ENCODE measurements at regions not wholly inside any gene's neighbourhood (a gene's known extent, or its start where the extent isn't known, plus 50 kb on each side); places are given as distances from the start of the nearest gene placed in this dataset.

DNA sequence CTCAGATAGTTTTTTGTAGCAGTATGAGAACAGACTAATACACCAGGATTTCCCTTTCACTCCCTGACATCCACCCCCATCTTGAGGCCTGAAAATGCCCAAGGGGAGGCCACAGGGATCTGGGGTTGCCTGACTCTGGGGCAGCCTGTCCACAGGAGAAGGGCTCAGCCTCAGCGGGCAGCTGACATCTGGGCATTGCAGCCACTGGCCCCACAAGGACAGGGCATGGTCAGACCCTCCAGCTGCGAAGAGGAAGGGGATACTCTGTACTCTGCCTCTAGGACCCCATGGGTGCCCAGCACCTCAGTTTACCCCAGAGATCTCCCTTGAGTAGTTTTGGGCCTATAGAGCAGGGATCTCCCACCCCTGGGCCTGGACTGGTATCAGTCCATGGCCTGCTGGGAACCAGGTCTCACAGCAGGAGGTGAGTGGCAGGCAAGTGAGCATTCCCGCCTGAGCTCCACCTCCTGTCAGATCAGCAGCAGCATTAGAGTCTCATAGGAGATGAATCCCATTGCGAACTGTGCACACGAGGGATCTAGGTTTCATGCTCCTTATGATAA, 138.9 kb downstream of the HMX1 start:
- Mint-ChIP-seq H3K36me3 (ENCODE audit: low read depth) (no peaks in the 10 kb centered on the region), H3K4me1 (ENCODE audit: low read depth) (no peaks in the 10 kb centered on the region), H3K9me3 (peaks cover 4% of the 10 kb centered on the region), H3K27me3 (ENCODE audit: low read depth) (no peaks in the 10 kb centered on the region), H3K27ac (no peak overlapping the region), H3K4me3 (no peak overlapping the region)
- intact Hi-C loops (cut with micrococcal nuclease): no loop called here
- CTCF ChIA-PET: no interaction called here
- DNase-seq: no peak

- intact Hi-C loops (cut with micrococcal nuclease): no loop called here
- no peaks in the 10 kb centered on the region for H3K4me1 Mint-ChIP-seq (ENCODE audit: low read depth)
- no peaks in the 10 kb centered on the region for H3K27me3 Mint-ChIP-seq (ENCODE audit: low read depth)
These were observed 139.5 kb downstream of the CPZ start for GRCh38 chr4:8732092-8732491.

GRCh38 chr4:8731364-8731763, 138.8 kb downstream of the CPZ start:
- H3K9me3 Mint-ChIP-seq: peaks cover 4% of the 10 kb centered on the region
- DNase-seq: no peak
- no peaks in the 10 kb centered on the region for H3K36me3 Mint-ChIP-seq (ENCODE audit: low read depth)
- H3K4me1 Mint-ChIP-seq (ENCODE audit: low read depth): no peaks in the 10 kb centered on the region
- H3K4me3 Mint-ChIP-seq: no peak overlapping the region
- H3K27me3 Mint-ChIP-seq (ENCODE audit: low read depth): no peaks in the 10 kb centered on the region
- CTCF ChIA-PET: no interaction called here
- intact Hi-C loops (cut with micrococcal nuclease): no loop called here
- H3K27ac Mint-ChIP-seq: no peak overlapping the region

More at GRCh38 chr4:8732092-8732491, 139.5 kb downstream of the CPZ start:
- Mint-ChIP-seq H3K27ac (no peak overlapping the region), H3K4me3 (no peak overlapping the region), H3K9me3 (peaks cover 4% of the 10 kb centered on the region), H3K36me3 (ENCODE audit: low read depth) (no peaks in the 10 kb centered on the region)
- DNase-seq: no peak
- CTCF ChIA-PET: no interaction called here

- no peak overlapping the region for H3K4me3 Mint-ChIP-seq
- H3K4me1 Mint-ChIP-seq (ENCODE audit: low read depth): no peaks in the 10 kb centered on the region
- DNase-seq: no peak
- intact Hi-C loops (cut with micrococcal nuclease): no loop called here
- peaks cover 4% of the 10 kb centered on the region for H3K9me3 Mint-ChIP-seq
- no peaks in the 10 kb centered on the region for H3K27me3 Mint-ChIP-seq (ENCODE audit: low read depth)
- no peak overlapping the region for H3K27ac Mint-ChIP-seq
- no peaks in the 10 kb centered on the region for H3K36me3 Mint-ChIP-seq (ENCODE audit: low read depth)
- CTCF ChIA-PET: no interaction called here
These were observed 138.1 kb downstream of the CPZ start for GRCh38 chr4:8730681-8731080.

GRCh38 chr4:8730159-8730558, 137.6 kb downstream of the CPZ start:
- no peak overlapping the region for H3K4me3 Mint-ChIP-seq
- H3K27ac Mint-ChIP-seq: no peak overlapping the region
- intact Hi-C loops (cut with micrococcal nuclease): no loop called here
- no peak for DNase-seq
- no peaks in the 10 kb centered on the region for H3K4me1 Mint-ChIP-seq (ENCODE audit: low read depth)
- peaks cover 4% of the 10 kb centered on the region for H3K9me3 Mint-ChIP-seq
- H3K36me3 Mint-ChIP-seq (ENCODE audit: low read depth): no peaks in the 10 kb centered on the region
- H3K27me3 Mint-ChIP-seq (ENCODE audit: low read depth): no peaks in the 10 kb centered on the region
- CTCF ChIA-PET: no interaction called here

- H3K36me3 Mint-ChIP-seq (ENCODE audit: low read depth): no peaks in the 10 kb centered on the region
- peaks cover 4% of the 10 kb centered on the region for H3K9me3 Mint-ChIP-seq
- no peak overlapping the region for H3K4me3 Mint-ChIP-seq
- H3K27me3 Mint-ChIP-seq (ENCODE audit: low read depth): no peaks in the 10 kb centered on the region
- intact Hi-C loops (cut with micrococcal nuclease): no loop called here
- CTCF ChIA-PET: no interaction called here
- no peaks in the 10 kb centered on the region for H3K4me1 Mint-ChIP-seq (ENCODE audit: low read depth)
- DNase-seq: no peak
- no peak overlapping the region for H3K27ac Mint-ChIP-seq
These were observed 137.0 kb downstream of the CPZ start for GRCh38 chr4:8729408-8730149.

DNA sequence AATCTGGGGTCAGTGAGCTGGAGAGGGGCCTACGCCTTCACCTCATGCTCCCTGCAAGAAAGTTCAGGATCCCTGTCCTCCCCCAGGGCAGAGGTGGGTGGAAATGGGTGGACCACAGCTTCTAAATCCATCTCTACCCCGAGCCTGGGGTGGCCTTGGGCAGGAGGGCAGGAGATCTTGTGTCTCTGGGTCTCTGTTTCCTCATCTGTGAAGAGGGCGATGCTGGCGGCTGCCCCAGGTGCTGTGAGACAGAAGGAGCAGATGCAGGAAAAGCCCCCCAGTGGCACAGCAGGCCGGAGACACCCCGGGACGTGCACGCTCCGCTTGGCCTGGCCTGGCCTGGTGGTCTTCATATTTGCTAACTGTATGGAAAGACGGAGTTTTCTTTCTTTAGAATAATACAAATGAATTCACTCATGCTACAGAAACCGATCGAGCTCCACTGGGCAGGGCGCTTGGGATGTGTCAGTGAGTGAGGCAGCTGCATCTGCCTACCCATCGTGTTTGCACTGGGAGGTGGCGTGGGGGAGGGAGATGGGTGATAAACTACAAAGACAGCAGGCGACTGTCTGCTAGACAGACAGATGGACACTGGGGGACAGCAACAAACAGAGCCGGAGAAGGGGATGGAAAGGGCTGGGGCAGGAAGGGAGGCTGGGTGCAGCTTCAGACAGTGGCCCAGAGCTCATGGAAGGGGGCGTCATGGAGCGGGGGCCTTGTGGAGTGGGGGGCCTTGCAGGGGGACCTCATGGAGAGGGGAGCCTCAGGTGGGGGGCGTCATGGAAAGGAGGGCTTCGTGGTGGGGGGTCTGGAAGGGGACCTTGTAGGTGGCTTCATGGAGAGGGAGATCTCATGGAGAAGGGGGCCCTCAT, 136.2 kb downstream of the CPZ start:
- Mint-ChIP-seq H3K4me1 (ENCODE audit: low read depth) (no peaks in the 10 kb centered on the region), H3K9me3 (peaks cover 4% of the 10 kb centered on the region), H3K27ac (no peak overlapping the region), H3K36me3 (ENCODE audit: low read depth) (no peaks in the 10 kb centered on the region), H3K27me3 (ENCODE audit: low read depth) (no peaks in the 10 kb centered on the region), H3K4me3 (no peak overlapping the region)
- no peak for DNase-seq
- intact Hi-C loops (cut with micrococcal nuclease): no loop called here
- CTCF ChIA-PET: no interaction called here

DNA sequence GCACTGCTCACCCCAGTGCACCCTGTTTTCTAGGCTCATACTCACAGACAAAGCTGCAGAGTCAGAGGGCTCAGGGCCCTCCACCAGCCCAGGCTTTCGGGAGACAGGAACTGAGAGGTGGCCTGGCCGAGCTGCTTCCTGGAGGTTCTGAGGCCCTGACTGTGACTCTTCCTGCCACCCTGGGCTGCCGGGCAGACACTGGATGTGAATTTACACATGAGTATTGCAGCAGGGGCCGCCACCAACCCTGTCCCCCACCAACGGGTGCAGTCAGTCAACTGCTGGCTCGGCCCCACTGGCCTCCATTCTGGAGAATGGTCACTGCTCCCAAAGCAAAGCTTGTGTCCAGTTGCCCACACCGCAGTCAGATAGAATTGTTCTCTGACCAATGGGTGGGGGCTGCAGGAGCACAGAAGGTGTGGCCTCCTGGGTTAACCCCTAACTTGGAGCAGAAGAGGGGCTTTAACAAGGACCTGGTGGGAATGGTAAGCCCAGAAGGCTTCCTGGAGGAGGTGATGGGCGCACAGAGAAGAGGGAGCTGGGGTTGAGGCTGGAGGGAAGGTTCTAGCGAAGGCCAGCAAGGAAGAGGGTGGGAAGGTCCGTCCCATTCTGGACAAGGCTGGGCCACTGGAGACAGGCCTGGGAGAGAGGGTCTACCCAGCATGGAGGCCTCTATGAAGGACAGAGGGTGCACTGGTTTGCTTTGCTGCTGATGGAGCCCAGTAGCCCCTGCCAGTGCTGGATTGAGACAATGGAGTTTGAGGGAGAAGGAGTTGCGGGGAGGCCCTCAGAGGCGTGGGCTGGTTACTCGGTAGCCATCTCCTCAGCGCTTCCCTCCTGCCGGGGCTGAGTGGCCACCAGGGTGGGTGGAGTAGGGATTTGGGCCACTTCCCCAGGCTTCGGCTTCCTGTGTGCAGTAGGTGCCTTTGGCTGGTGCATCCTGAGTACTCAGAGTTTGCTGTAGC, 135.3 kb downstream of the CPZ start:
- no peaks in the 10 kb centered on the region for H3K36me3 Mint-ChIP-seq (ENCODE audit: low read depth)
- no peak overlapping the region for H3K4me3 Mint-ChIP-seq
- DNase-seq: no peak
- no peaks in the 10 kb centered on the region for H3K9me3 Mint-ChIP-seq
- intact Hi-C loops (cut with micrococcal nuclease): no loop called here
- CTCF ChIA-PET: no interaction called here
- H3K27me3 Mint-ChIP-seq (ENCODE audit: low read depth): no peaks in the 10 kb centered on the region
- H3K27ac Mint-ChIP-seq: no peak overlapping the region
- H3K4me1 Mint-ChIP-seq (ENCODE audit: low read depth): no peaks in the 10 kb centered on the region

DNA sequence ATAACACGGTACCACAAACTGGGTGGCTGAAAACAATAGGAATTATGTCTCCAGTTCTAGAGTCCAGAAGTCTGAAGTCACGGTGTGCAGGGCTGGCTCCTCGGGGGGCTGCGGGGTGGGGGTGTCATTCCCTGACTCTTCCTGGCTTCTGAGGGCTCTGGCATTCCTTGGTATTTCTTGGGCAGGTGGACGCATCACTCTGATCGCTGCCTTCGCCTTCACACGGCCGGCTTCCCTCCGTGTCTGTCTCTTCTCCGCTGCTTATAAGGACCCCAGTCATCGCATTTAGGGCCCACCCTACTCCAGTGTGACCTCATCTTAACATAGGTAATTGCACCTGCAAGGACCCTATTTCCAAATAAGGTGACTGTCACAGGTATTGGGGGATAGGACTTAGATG, 134.6 kb downstream of the CPZ start:
- Mint-ChIP-seq H3K4me3 (no peak overlapping the region), H3K9me3 (no peaks in the 10 kb centered on the region), H3K4me1 (ENCODE audit: low read depth) (no peaks in the 10 kb centered on the region), H3K27me3 (ENCODE audit: low read depth) (no peaks in the 10 kb centered on the region), H3K36me3 (ENCODE audit: low read depth) (no peaks in the 10 kb centered on the region), H3K27ac (no peak overlapping the region)
- no peak for DNase-seq
- intact Hi-C loops (cut with micrococcal nuclease): no loop called here
- CTCF ChIA-PET: no interaction called here

DNA sequence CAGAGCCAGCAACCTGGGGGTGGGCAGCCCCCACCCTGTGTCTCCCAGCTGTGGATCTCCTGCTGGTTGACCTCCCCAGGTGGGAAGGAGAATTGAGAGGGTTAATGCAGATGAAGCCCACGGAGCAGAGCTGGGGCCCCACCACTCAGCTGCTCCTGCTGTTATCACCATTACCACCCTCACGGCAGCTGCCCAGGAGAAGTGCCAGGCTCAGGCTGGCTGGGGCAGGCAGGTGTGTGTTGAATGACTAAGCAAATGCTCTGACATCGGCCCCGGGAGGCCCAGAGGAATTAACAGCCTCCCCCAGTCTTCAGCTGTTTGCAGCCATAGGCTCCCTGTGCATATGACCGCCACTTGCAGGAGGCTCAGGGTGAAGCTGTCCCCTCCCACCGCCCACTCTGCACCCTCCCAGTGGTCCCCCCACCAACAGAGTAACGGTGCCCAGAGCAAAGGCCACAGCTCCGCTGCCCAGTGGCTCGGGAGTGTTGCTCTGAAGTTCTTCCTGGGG, 133.8 kb downstream of the CPZ start:
- no peaks in the 10 kb centered on the region for H3K27me3 Mint-ChIP-seq (ENCODE audit: low read depth)
- no peaks in the 10 kb centered on the region for H3K36me3 Mint-ChIP-seq (ENCODE audit: low read depth)
- CTCF ChIA-PET: no interaction called here
- DNase-seq: no peak
- no peaks in the 10 kb centered on the region for H3K4me1 Mint-ChIP-seq (ENCODE audit: low read depth)
- no peaks in the 10 kb centered on the region for H3K9me3 Mint-ChIP-seq
- H3K27ac Mint-ChIP-seq: no peak overlapping the region
- intact Hi-C loops (cut with micrococcal nuclease): no loop called here
- H3K4me3 Mint-ChIP-seq: no peak overlapping the region

- no peaks in the 10 kb centered on the region for H3K36me3 Mint-ChIP-seq (ENCODE audit: low read depth)
- CTCF ChIA-PET: no interaction called here
These were observed 133.3 kb downstream of the CPZ start for GRCh38 chr4:8725845-8726244.

More at GRCh38 chr4:8725845-8726244, 133.3 kb downstream of the CPZ start:
- intact Hi-C loops (cut with micrococcal nuclease): no loop called here
- DNase-seq: no peak
- no peaks in the 10 kb centered on the region for H3K27me3 Mint-ChIP-seq (ENCODE audit: low read depth)
- H3K27ac Mint-ChIP-seq: no peak overlapping the region
- H3K4me1 Mint-ChIP-seq (ENCODE audit: low read depth): no peaks in the 10 kb centered on the region
- H3K4me3 Mint-ChIP-seq: no peak overlapping the region
- no peaks in the 10 kb centered on the region for H3K9me3 Mint-ChIP-seq

Data from activated naive CD4-positive, alpha-beta T cell treated with anti-CD3 and anti-CD28 coated beads for 36 hours (primary cell).